GM23248 (cell line): ENCODE measurements at regions not wholly inside any gene's neighbourhood (a gene's known extent, or its start where the extent isn't known, plus 50 kb on each side); places are given as distances from the start of the nearest gene placed in this dataset.

Experiments
- DNase-seq: peaks from one replicate; pipeline ENCODE4 v3.0.0-alpha.2; 2015
- H2AFZ ChIP-seq: fragments of 200-600 bp; sonication (generic); 2 replicates; pipeline ENCODE4 v1.6.1; 2016; ENCODE audit warnings: antibody characterized with exemption
- H3F3A ChIP-seq: fragments of 200-600 bp; sonication (generic); 2 replicates; pipeline ENCODE4 v1.6.1; 2016; ENCODE audit warnings: mild to moderate bottlenecking, antibody characterized with exemption, mixed run types; ENCODE audit not compliant: insufficient read depth
- H3K27ac ChIP-seq: fragments of 200-600 bp; sonication (generic); 2 replicates; pipeline ENCODE4 v1.5.1; 2016; ENCODE audit warnings: mild to moderate bottlenecking
- H3K27me3 ChIP-seq: fragments of 200-600 bp; sonication (generic); replicated peaks from 2 replicates; pipeline ENCODE4 v1.6.1; 2016; ENCODE audit warnings: mild to moderate bottlenecking; ENCODE audit not compliant: insufficient read depth
- H3K36me3 ChIP-seq: fragments of 200-600 bp; sonication (generic); 2 replicates; pipeline ENCODE4 v1.6.1; 2016; ENCODE audit warnings: low read depth, mild to moderate bottlenecking
- H3K4me1 ChIP-seq: fragments of 200-600 bp; sonication (generic); 2 replicates; pipeline ENCODE4 v1.6.1; 2016; ENCODE audit warnings: mild to moderate bottlenecking; ENCODE audit not compliant: insufficient read depth
- H3K4me2 ChIP-seq: fragments of 200-600 bp; sonication (generic); one replicate; pipeline ENCODE4 v1.6.1; 2016; ENCODE audit warnings: mild to moderate bottlenecking; ENCODE audit not compliant: unreplicated experiment
- H3K4me3 ChIP-seq: fragments of 200-600 bp; sonication (generic); 2 replicates; pipeline ENCODE4 v1.5.1; 2016; ENCODE audit warnings: mild to moderate bottlenecking
- H3K79me2 ChIP-seq: fragments of 200-600 bp; sonication (generic); 2 replicates; pipeline ENCODE4 v1.6.1; 2016; ENCODE audit warnings: mild to moderate bottlenecking; ENCODE audit not compliant: insufficient read depth
- H3K9ac ChIP-seq: fragments of 200-600 bp; sonication (generic); 2 replicates; pipeline ENCODE4 v1.6.1; 2016; ENCODE audit warnings: mild to moderate bottlenecking
- H3K9me2 ChIP-seq: fragments of 200-600 bp; sonication (generic); 2 replicates; pipeline ENCODE4 v1.6.1; 2016; ENCODE audit warnings: mixed run types, mild to moderate bottlenecking, moderate library complexity; ENCODE audit not compliant: insufficient read depth
- H3K9me3 ChIP-seq: fragments of 200-600 bp; sonication (generic); one replicate; pipeline ENCODE4 v1.6.1; 2017; ENCODE audit warnings: low read depth
- H4K20me1 ChIP-seq: fragments of 200-600 bp; sonication (generic); 2 replicates; pipeline ENCODE4 v1.6.0; 2016; ENCODE audit not compliant: insufficient read depth
- EZH2 ChIP-seq: fragments of 200-600 bp; sonication (generic); IDR thresholded peaks from 2 replicates; pipeline ENCODE4 v1.6.1; 2018; ENCODE audit warnings: antibody characterized with exemption, mild to moderate bottlenecking; ENCODE audit not compliant: insufficient read depth, poor library complexity, severe bottlenecking
- EZH2phosphoT487 ChIP-seq: fragments of 200-600 bp; sonication (generic); IDR thresholded peaks from 2 replicates; pipeline ENCODE4 v1.6.1; 2018; ENCODE audit warnings: antibody characterized with exemption, moderate library complexity, mild to moderate bottlenecking, low read depth; ENCODE audit not compliant: insufficient read depth
- WGBS, 2 experiments: methylation state at CpG; one replicate each; pipeline ENCODE4 v1.1.6; 2015 to 2017; ENCODE audit warnings: low lambda C conversion rate in 2 of 2, low coverage in 1 of 2; ENCODE audit errors: missing lambda C conversion rate in 2 of 2; 5-methylcytosine and 5-hydroxymethylcytosine counted together
- in situ Hi-C: fragments of 300-500 bp; cut with MboI; formaldehyde crosslinking; loops from 2 replicates; pipeline ENCODE4 v1.15.0; 2020

DNA sequence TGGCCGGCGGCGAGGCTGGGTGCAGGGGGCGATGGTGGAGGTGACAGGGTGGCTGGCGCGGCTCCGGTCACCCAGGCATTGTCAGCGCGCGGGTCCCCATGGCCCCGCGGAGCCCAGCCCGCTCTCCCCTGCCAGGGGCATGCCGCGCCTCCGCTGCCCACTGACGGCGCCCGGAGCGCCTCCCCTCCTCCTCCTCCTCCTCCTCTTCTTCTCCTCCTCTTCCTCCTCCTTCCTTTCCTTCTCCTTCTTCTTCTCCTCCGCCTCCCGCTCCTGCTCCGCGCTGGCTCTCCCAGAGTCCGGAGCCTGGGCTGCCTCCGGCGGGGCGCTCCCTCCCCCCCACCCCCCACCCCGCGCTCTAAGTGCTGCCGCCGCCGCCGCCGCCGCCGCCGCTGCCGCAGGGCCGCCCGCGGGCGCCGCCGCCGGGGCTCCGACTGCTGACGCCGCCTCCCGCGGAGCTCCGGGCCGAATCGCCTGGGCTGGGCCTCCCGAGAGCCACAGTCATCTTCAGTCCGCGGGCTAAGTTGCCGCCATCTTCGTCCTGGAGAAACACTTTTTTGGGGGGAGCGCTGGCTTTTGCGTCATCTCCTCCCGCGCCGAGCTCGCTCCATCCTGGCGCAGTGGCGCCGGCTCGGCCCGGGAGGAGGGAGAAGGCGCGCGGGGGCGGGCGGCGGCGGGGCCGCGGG, 348.3 kb downstream of the LIG4 start:
- in situ Hi-C loops, result loop anchor here (5.0 to 25.0 kb wide), 2 partner anchors 205 to 495 kb away; no protein-coding TSS in a partner anchor
- Histone ChIP-seq H3K4me2 (peak overlapping the region; percentile 96), H4K20me1 (peaks cover 10% of the 10 kb centered on the region; the same call in 1 of the 2 replicates), H3K27me3 (no peaks in the 10 kb centered on the region), H3K4me3 (peak overlapping the region; percentile 98), H3K9me3 (no peaks in the 10 kb centered on the region), H2AFZ (peak overlapping the region; percentile 91), H3K36me3 (no peaks in the 10 kb centered on the region), H3K27ac (peak overlapping the region; percentile 74), H3K9ac (peak overlapping the region; percentile 83), H3F3A (no peaks in the 10 kb centered on the region), H3K79me2 (peaks cover 37% of the 10 kb centered on the region), H3K9me2 (no peaks in the 10 kb centered on the region), H3K4me1 (peaks cover 19% of the 10 kb centered on the region)
- 0 to 2% methylated on average over 36 to 77 of the region's 79 CpGs for WGBS, 2 experiments
- TF ChIP-seq EZH2 (no peak), EZH2phosphoT487 (no peak)
- peak; percentile 90 for DNase-seq

DNA sequence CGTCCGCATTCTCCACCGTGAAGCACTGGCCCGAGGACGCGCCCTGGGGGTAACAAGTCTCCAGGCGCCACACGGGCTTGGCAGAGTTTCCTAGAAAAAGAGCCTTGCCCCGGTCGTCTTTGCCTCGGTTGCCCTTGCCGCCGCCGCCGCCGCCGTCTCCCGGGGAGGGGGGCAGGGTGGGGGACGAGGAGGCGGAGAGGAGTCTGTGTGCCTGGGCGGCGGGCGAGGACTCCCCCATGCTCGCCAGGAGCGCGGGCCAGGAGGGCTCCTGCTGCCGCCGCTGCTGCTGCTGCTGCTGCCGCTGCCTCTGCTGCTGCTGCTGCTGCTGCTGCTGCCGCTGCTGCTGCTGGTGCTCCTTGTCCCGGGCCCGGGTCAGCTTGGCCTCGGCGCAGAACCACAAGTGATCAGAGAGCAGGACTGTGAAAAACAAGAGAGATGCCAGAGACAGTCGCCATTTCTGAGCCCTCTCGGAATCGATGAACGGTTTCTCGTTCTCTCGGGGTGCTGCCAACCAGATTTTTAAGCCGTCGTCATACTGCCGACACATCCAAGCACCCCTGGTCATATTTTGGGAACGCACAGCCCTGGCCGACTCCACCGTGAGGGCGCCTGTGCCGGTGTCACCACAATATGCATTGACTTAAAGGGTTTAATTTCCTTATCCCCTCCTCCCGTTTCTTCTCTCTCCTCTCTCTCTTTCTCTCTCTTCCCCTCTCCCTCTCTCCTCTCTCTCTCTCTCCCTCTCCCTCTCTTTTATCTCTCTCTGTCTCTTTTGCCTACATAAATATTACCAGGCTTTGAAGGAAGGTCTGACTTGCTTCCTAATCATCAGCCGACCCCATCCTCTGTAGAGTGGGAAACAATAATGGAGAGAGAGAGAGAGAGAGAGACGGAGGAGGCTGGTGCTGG, 349.1 kb downstream of the LIG4 start:
- Histone ChIP-seq H3K27me3 (no peaks in the 10 kb centered on the region), H4K20me1 (peaks cover 10% of the 10 kb centered on the region; the same call in 1 of the 2 replicates), H3K9ac (peak overlapping the region; percentile 83), H3K4me3 (peak overlapping the region; percentile 98), H3K9me2 (no peaks in the 10 kb centered on the region), H3F3A (no peaks in the 10 kb centered on the region), H3K4me1 (peaks cover 19% of the 10 kb centered on the region), H3K4me2 (peak overlapping the region; percentile 96), H3K79me2 (peaks cover 45% of the 10 kb centered on the region), H3K27ac (peak overlapping the region; percentile 74), H3K36me3 (no peaks in the 10 kb centered on the region), H3K9me3 (no peaks in the 10 kb centered on the region), H2AFZ (peak overlapping the region; percentile 91)
- TF ChIP-seq EZH2 (no peak), EZH2phosphoT487 (no peak)
- in situ Hi-C loops, result loop anchor here (5.0 to 25.0 kb wide), 2 partner anchors 204 to 494 kb away; no protein-coding TSS in a partner anchor
- 1 to 3% methylated on average over 25 to 42 of the region's 51 CpGs for WGBS, 2 experiments
- DNase-seq, result peak; percentile 68

DNA sequence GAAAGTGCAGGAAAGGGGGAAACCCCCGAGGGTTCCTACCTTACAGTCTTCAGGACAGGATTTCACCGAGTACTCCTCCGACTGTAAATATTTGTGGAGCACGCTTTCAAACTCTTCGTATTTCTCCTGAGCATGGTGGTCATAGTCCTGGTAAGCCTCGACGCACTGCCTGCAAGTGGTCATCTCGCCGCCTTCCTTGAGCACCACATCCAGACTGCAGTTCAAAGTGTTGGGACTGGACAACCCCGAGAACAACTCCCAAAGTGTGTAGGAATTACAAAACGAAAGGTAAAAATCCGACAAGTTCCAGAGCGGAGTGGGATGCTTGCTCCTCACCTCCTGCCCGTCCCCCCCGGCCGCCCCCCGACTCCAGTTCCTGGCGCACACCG, 349.7 kb downstream of the LIG4 start:
- H3K9ac ChIP-seq, result peak overlapping the region; percentile 83
- TF ChIP-seq EZH2phosphoT487 (no peak), EZH2 (no peak)
- H3K4me1 ChIP-seq, result peaks cover 19% of the 10 kb centered on the region
- H4K20me1 ChIP-seq, result peaks cover 10% of the 10 kb centered on the region; the same call in 1 of the 2 replicates
- peak overlapping the region; percentile 98 for H3K4me3 ChIP-seq
- no peaks in the 10 kb centered on the region for H3F3A ChIP-seq
- 14 to 16% methylated on average over 19 of the region's 19 CpGs for WGBS, 2 experiments
- no peaks in the 10 kb centered on the region for H3K27me3 ChIP-seq
- H3K27ac ChIP-seq, result 0 out of 2 replicates have a peak overlapping the region, but pooled peaks have one; percentile 74
- peak overlapping the region; percentile 91 for H2AFZ ChIP-seq
- H3K79me2 ChIP-seq, result peaks cover 51% of the 10 kb centered on the region
- no peaks in the 10 kb centered on the region for H3K36me3 ChIP-seq
- H3K4me2 ChIP-seq, result peak overlapping the region; percentile 96
- no peaks in the 10 kb centered on the region for H3K9me2 ChIP-seq
- in situ Hi-C loops, result loop anchor here (5.0 to 25.0 kb wide), 2 partner anchors 203 to 493 kb away; no protein-coding TSS in a partner anchor
- no peaks in the 10 kb centered on the region for H3K9me3 ChIP-seq
- peak; percentile 50 for DNase-seq

DNA sequence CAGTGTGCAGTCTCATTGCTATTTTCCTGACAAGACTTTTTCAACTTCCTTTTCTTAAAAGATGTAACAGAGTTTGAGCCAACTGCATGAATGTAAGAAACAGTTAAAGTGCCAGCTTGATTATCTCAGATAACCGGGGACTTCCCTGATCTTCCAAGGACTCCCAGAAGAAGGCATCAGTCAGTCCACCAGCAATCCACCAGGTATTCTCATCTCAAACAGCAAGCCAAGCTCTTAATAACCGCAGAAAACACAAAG, 350.1 kb downstream of the LIG4 start:
- H4K20me1 ChIP-seq, result peaks cover 10% of the 10 kb centered on the region; the same call in 1 of the 2 replicates
- no peaks in the 10 kb centered on the region for H3K36me3 ChIP-seq
- peaks cover 19% of the 10 kb centered on the region for H3K4me1 ChIP-seq
- H3K9ac ChIP-seq, result peak overlapping the region; percentile 83; the same call in 1 of the 2 replicates
- peaks cover 55% of the 10 kb centered on the region for H3K79me2 ChIP-seq
- TF ChIP-seq EZH2, result no peak
- TF ChIP-seq EZH2phosphoT487, result no peak
- no peaks in the 10 kb centered on the region for H3F3A ChIP-seq
- no peaks in the 10 kb centered on the region for H3K27me3 ChIP-seq
- H3K27ac ChIP-seq, result no peak overlapping the region
- H3K4me2 ChIP-seq, result peak overlapping the region; percentile 96
- H3K9me2 ChIP-seq, result no peaks in the 10 kb centered on the region
- H2AFZ ChIP-seq, result no peak overlapping the region
- peak overlapping the region; percentile 98 for H3K4me3 ChIP-seq
- in situ Hi-C loops, result loop anchor here (5.0 to 25.0 kb wide), 2 partner anchors 203 to 493 kb away; no protein-coding TSS in a partner anchor
- no peaks in the 10 kb centered on the region for H3K9me3 ChIP-seq
- WGBS, 2 experiments, result 33 to 47% methylated on average over 2 of the region's 2 CpGs
- peak; percentile 21 for DNase-seq
